H9 (cell line): ENCODE measurements at regions not wholly inside any gene's neighbourhood (a gene's known extent, or its start where the extent isn't known, plus 50 kb on each side); places are given as distances from the start of the nearest gene placed in this dataset.

Experiments
- DNase-seq: peaks from one replicate; pipeline ENCODE4 v3.0.0-alpha.2; 2017
- H2AFZ ChIP-seq: one replicate; pipeline ENCODE4 v1.6.1; 2013; ENCODE audit warnings: mild to moderate bottlenecking, low read length, control low read depth, moderate library complexity
- H2AK5ac ChIP-seq: 2 replicates; pipeline ENCODE4 v1.6.1; 2013; ENCODE audit warnings: low read length, control low read depth, mixed read lengths; ENCODE audit not compliant: insufficient read length
- H2BK120ac ChIP-seq: one replicate; pipeline ENCODE4 v1.6.1; 2013; ENCODE audit warnings: low read depth, mild to moderate bottlenecking, low read length, control low read depth, inconsistent platforms; ENCODE audit not compliant: poor library complexity, severe bottlenecking
- H2BK12ac ChIP-seq: 2 replicates; pipeline ENCODE4 v1.6.1; 2013; ENCODE audit warnings: low read length, control low read depth, mixed read lengths, low read depth; ENCODE audit not compliant: insufficient read length
- H2BK15ac ChIP-seq: 2 replicates; pipeline ENCODE4 v1.6.1; 2013; ENCODE audit warnings: low read depth, low read length, control low read depth
- H2BK20ac ChIP-seq: one replicate; pipeline ENCODE4 v1.6.1; 2013; ENCODE audit warnings: low read depth, mild to moderate bottlenecking, low read length, control low read depth, inconsistent platforms; ENCODE audit not compliant: poor library complexity, severe bottlenecking
- H2BK5ac ChIP-seq: 2 replicates; pipeline ENCODE4 v1.6.1; 2013; ENCODE audit warnings: low read length, control low read depth, mixed read lengths; ENCODE audit not compliant: insufficient read length
- H3K14ac ChIP-seq: 2 replicates; pipeline ENCODE4 v1.6.1; 2013; ENCODE audit warnings: low read length, control low read depth; ENCODE audit not compliant: insufficient read depth
- H3K18ac ChIP-seq: 2 replicates; pipeline ENCODE4 v1.6.1; 2013; ENCODE audit warnings: low read depth, mild to moderate bottlenecking, mixed read lengths, low read length, control low read depth; ENCODE audit not compliant: insufficient read length
- H3K23ac ChIP-seq: 2 replicates; pipeline ENCODE4 v1.6.1; 2013; ENCODE audit warnings: low read length, control low read depth, mixed read lengths, low read depth; ENCODE audit not compliant: insufficient read length
- H3K23me2 ChIP-seq: 2 replicates; pipeline ENCODE4 v1.6.1; 2013; ENCODE audit warnings: low read depth, mild to moderate bottlenecking, mixed read lengths, low read length, control low read depth; ENCODE audit not compliant: insufficient read length, poor library complexity, severe bottlenecking
- H3K27ac ChIP-seq: 2 replicates; pipeline ENCODE4 v1.5.1; 2013; ENCODE audit warnings: low read length, control low read depth, mixed read lengths, low read depth; ENCODE audit not compliant: insufficient read length
- H3K27me3 ChIP-seq: 2 replicates; pipeline ENCODE4 v1.6.1; 2013; ENCODE audit warnings: low read length, control low read depth, inconsistent platforms; ENCODE audit not compliant: insufficient read depth
- H3K4ac ChIP-seq: 2 replicates; pipeline ENCODE4 v1.6.1; 2013; ENCODE audit warnings: low read depth, mild to moderate bottlenecking, control low read depth, inconsistent platforms, low read length, moderate library complexity
- H3K4me1 ChIP-seq: 2 replicates; pipeline ENCODE4 v1.6.1; 2013; ENCODE audit warnings: low read length, control low read depth, inconsistent platforms; ENCODE audit not compliant: insufficient read depth
- H3K4me2 ChIP-seq: 2 replicates; pipeline ENCODE4 v1.6.1; 2013; ENCODE audit warnings: low read length, control low read depth, mixed read lengths; ENCODE audit not compliant: insufficient read length, insufficient read depth
- H3K56ac ChIP-seq: 2 replicates; pipeline ENCODE4 v1.6.1; 2013; ENCODE audit warnings: low read depth, mild to moderate bottlenecking, mixed read lengths, low read length, control low read depth; ENCODE audit not compliant: insufficient read length
- H3K79me1 ChIP-seq: 2 replicates; pipeline ENCODE4 v1.6.1; 2013; ENCODE audit warnings: low read depth, mild to moderate bottlenecking, moderate library complexity, low read length, control low read depth, inconsistent platforms; ENCODE audit not compliant: insufficient read depth, poor library complexity, severe bottlenecking
- H3K79me2 ChIP-seq: 2 replicates; pipeline ENCODE4 v1.6.1; 2013; ENCODE audit warnings: low read length, control low read depth, inconsistent platforms; ENCODE audit not compliant: insufficient read depth
- H3K9ac ChIP-seq: 2 replicates; pipeline ENCODE4 v1.6.1; 2013; ENCODE audit warnings: low read length, control low read depth, mixed read lengths; ENCODE audit not compliant: insufficient read length; ENCODE audit errors: extremely low read depth
- H3K9me3 ChIP-seq: one replicate; pipeline ENCODE4 v1.6.1; 2013; ENCODE audit warnings: low read depth, low read length, inconsistent platforms; ENCODE audit not compliant: control insufficient read depth
- H3T11ph ChIP-seq: one replicate; pipeline ENCODE4 v1.6.1; 2013; ENCODE audit warnings: mild to moderate bottlenecking, low read length, control low read depth, inconsistent platforms
- H4K20me1 ChIP-seq: one replicate; pipeline ENCODE4 v1.6.1; 2013; ENCODE audit not compliant: control insufficient read depth, insufficient read length, insufficient read depth
- H4K5ac ChIP-seq: 2 replicates; pipeline ENCODE4 v1.6.1; 2013; ENCODE audit warnings: low read depth, mild to moderate bottlenecking, mixed read lengths, low read length, control low read depth; ENCODE audit not compliant: insufficient read length
- H4K8ac ChIP-seq: replicated peaks from 2 replicates; pipeline ENCODE4 v1.6.1; 2013; ENCODE audit warnings: low read length, control low read depth, mixed read lengths, low read depth; ENCODE audit not compliant: insufficient read length
- H4K91ac ChIP-seq: 2 replicates; pipeline ENCODE4 v1.6.1; 2013; ENCODE audit warnings: low read depth, mild to moderate bottlenecking, moderate library complexity, mixed read lengths, low read length, control low read depth; ENCODE audit not compliant: insufficient read length
- H3K27ac Mint-ChIP-seq, 3 experiments: 2 replicates in 2 of 3; 3 replicates in 1 of 3; pipeline ENCODE4 v1.8.0; 2020 to 2021; ENCODE audit warnings: mixed read lengths in 3 of 3, mild to moderate bottlenecking in 1 of 3, moderate library complexity in 1 of 3
- H3K27me3 Mint-ChIP-seq: 2 replicates; pipeline ENCODE4 v1.8.0; 2021; ENCODE audit warnings: low read depth, mild to moderate bottlenecking, moderate library complexity, mixed read lengths
- H3K36me3 Mint-ChIP-seq, 3 experiments: 2 replicates in 2 of 3; 3 replicates in 1 of 3; pipeline ENCODE4 v1.8.0; 2020 to 2021; ENCODE audit warnings: low read depth in 3 of 3, mixed read lengths in 3 of 3; ENCODE audit not compliant: insufficient read depth in 1 of 3
- H3K4me1 Mint-ChIP-seq, 2 experiments: 2 replicates each; pipeline ENCODE4 v1.8.0; 2020; ENCODE audit warnings: mixed read lengths in 2 of 2
- H3K4me3 Mint-ChIP-seq, 2 experiments: 2 replicates in 1 of 2; 3 replicates in 1 of 2; pipeline ENCODE4 v1.8.0; 2020 to 2021; ENCODE audit warnings: mild to moderate bottlenecking in 2 of 2, mixed read lengths in 2 of 2, moderate library complexity in 1 of 2
- H3K9me3 Mint-ChIP-seq, 2 experiments: 2 replicates in 1 of 2; 3 replicates in 1 of 2; pipeline ENCODE4 v1.8.0; 2020; ENCODE audit warnings: mild to moderate bottlenecking in 2 of 2, mixed read lengths in 2 of 2, moderate library complexity in 1 of 2
- WGBS: extraction: QIAGEN DNeasy Blood & Tissue Kit; methylation state at CpG from one replicate; pipeline ENCODE4 v1.1.7; 2013; ENCODE audit warnings: missing lambda C conversion rate, low lambda C conversion rate, mixed read lengths; ENCODE audit not compliant: insufficient read length; ENCODE audit errors: extremely low coverage; 5-methylcytosine and 5-hydroxymethylcytosine counted together
- TF ChIP-seq, protein P1 (sequence below): fragments of 200-600 bp; sonication (generic); conservative IDR thresholded peaks from 3 replicates; pipeline ENCODE4 v1.8.0; 2021; ENCODE audit warnings: antibody characterized with exemption, mild to moderate bottlenecking

DNA sequence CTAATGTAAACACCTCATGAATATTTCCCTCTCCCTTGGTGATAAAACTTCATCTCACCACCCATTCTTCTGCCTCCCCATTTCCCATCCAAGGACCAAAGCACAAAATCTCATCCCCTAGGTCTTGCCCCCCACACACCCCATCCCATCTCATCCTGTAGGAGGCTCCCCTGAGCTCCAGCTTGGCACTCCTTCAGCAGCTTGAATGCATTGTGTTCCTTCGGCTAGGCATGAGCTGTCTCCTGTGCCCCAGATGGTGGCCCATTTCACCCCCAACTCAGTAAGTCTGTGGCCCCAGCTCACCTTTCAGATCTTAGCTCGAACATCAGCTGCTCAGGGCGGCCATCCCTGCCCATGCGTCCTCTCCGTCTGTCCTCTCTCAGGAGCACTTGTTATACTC is 203.6 kb upstream of the NR2F2 start:
- Histone ChIP-seq H2BK20ac (no peak overlapping the region), H2BK15ac (no peak overlapping the region), H3K23ac (no peak overlapping the region), H4K20me1 (no peaks in the 10 kb centered on the region), H2AFZ (no peak overlapping the region), H3K27ac (no peak overlapping the region), H4K91ac (no peak overlapping the region), H3K79me2 (no peaks in the 10 kb centered on the region), H3K23me2 (no peaks in the 10 kb centered on the region), H3K14ac (no peak overlapping the region), H2AK5ac (no peak overlapping the region), H2BK5ac (no peak overlapping the region), H4K5ac (no peak overlapping the region), H3K27me3 (no peaks in the 10 kb centered on the region), H3T11ph (no peak overlapping the region), H3K4me2 (no peak overlapping the region), H2BK12ac (no peak overlapping the region), H3K79me1 (no peaks in the 10 kb centered on the region), H3K18ac (no peak overlapping the region), H3K4me1 (no peaks in the 10 kb centered on the region), H3K9me3 (no peaks in the 10 kb centered on the region), H3K9ac (no peak overlapping the region), H3K56ac (no peak overlapping the region), H4K8ac (no peak overlapping the region), H2BK120ac (no peak overlapping the region), H3K4ac (no peak overlapping the region)
- DNase-seq = no peak
- H3K27me3 Mint-ChIP-seq = peaks cover 23% of the 10 kb centered on the region
- no peaks in the 10 kb centered on the region for H3K9me3 Mint-ChIP-seq
- H3K36me3 Mint-ChIP-seq = no peaks in the 10 kb centered on the region; a peak in 1 of 7 replicates
- 0 out of 7 replicates have a peak overlapping the region, but pooled peaks of 1 of the 3 experiments have one; percentile 4 for H3K27ac Mint-ChIP-seq
- no CpG with 5 or more reads among the region's 5 CpGs for WGBS
- H3K4me1 Mint-ChIP-seq = no peaks in the 10 kb centered on the region
- TF ChIP-seq, protein P1, sequence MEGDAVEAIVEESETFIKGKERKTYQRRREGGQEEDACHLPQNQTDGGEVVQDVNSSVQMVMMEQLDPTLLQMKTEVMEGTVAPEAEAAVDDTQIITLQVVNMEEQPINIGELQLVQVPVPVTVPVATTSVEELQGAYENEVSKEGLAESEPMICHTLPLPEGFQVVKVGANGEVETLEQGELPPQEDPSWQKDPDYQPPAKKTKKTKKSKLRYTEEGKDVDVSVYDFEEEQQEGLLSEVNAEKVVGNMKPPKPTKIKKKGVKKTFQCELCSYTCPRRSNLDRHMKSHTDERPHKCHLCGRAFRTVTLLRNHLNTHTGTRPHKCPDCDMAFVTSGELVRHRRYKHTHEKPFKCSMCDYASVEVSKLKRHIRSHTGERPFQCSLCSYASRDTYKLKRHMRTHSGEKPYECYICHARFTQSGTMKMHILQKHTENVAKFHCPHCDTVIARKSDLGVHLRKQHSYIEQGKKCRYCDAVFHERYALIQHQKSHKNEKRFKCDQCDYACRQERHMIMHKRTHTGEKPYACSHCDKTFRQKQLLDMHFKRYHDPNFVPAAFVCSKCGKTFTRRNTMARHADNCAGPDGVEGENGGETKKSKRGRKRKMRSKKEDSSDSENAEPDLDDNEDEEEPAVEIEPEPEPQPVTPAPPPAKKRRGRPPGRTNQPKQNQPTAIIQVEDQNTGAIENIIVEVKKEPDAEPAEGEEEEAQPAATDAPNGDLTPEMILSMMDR = peak; percentile 39; the same call in 2 of the 3 replicates
- no peak overlapping the region for H3K4me3 Mint-ChIP-seq
